ENCODE measurements at regions not wholly inside any gene's neighbourhood (a gene's known extent, or its start where the extent isn't known, plus 50 kb on each side); places are given as distances from the start of the nearest gene placed in this dataset.

DNA sequence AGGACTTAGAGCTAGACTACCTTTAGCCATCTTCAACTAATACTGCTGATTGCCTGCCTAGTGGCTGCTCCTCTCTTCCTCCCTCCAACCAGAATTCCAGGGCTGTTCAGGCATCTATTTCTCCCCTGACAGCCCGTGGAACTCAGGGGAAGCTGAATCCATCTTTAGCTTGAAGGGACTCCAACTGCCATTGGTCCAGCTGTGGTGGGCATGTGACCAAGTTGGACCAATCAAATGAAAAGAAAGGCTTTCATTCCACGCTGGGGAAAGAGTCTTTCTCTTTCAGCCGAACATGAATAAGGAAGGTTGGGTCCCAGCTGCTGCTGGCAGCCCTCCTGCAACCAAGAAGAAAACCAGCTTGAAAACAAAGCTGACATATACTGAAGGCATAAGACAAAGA, 168.5 kb upstream of the OBI1 start:
- H3K9me3 ChIP-seq (ENCODE audit: control insufficient read depth in 2 of 3, low read length in 3 of 3) = no peaks in the 10 kb centered on the region
- no peak overlapping the region for H3K4me3 ChIP-seq (ENCODE audit: low read length)
- H3K4me3 Mint-ChIP-seq = no peak overlapping the region
- no peaks in the 10 kb centered on the region for H3K27me3 ChIP-seq (ENCODE audit: control insufficient read depth in 2 of 2, insufficient read depth in 2 of 2, low read length in 2 of 2)
- H3K36me3 Mint-ChIP-seq = no peaks in the 10 kb centered on the region
- ChIA-PET POLR2A (no interaction called here), CTCF (no interaction called here)
- H3K4me1 Mint-ChIP-seq = no peaks in the 10 kb centered on the region
- peaks cover 2 to 24% (median 16%) of the 10 kb centered on the region in 5 donors for H3K27me3 Mint-ChIP-seq
- no peak overlapping the region for H3K27ac ChIP-seq (ENCODE audit: low read depth, low read length)
- no peak overlapping the region for H3K27ac Mint-ChIP-seq
- ATAC-seq (no peak), DNase-seq (no peak)
- intact Hi-C loops (cut with micrococcal nuclease) = no loop called here
- no peaks in the 10 kb centered on the region for H3K4me1 ChIP-seq (ENCODE audit: control insufficient read depth in 2 of 2, insufficient read depth in 2 of 2, low read length in 2 of 2)
- peaks cover 0 to 8% (median 0%) of the 10 kb centered on the region in 11 donors for H3K9me3 Mint-ChIP-seq
- H3K36me3 ChIP-seq (ENCODE audit: control insufficient read depth in 2 of 3, insufficient read depth in 3 of 3, low read length in 3 of 3) = no peaks in the 10 kb centered on the region

DNA sequence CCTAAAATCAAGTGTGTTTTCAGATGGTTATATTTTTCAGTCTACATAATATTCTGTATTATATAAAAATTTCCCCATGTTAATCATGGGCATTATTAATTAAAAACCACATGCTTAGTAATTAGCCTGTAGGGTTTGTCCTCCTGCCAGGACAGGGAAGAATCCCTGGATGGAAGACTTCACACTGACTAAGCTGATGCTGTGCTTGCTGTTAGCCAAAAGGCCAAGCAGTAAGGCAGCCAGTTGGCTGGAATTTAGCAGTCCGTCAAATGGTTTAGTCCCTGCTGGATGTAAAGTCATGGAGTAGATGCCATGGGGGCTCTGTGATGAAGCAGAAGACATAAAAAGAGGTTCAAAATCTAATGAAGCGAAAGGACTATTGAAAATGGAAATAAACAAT, 168.0 kb upstream of the OBI1 start:
- Mint-ChIP-seq H3K27ac (no peak overlapping the region), H3K4me3 (no peak overlapping the region), H3K27me3 (peaks cover 2 to 22% (median 16%) of the 10 kb centered on the region in 5 donors), H3K4me1 (no peaks in the 10 kb centered on the region), H3K36me3 (no peaks in the 10 kb centered on the region), H3K9me3 (peaks cover 0 to 8% (median 0%) of the 10 kb centered on the region in 11 donors)
- no peaks in the 10 kb centered on the region for H3K9me3 ChIP-seq (ENCODE audit: control insufficient read depth in 2 of 3, low read length in 3 of 3)
- H3K27ac ChIP-seq (ENCODE audit: low read depth, low read length) = no peak overlapping the region
- intact Hi-C loops (cut with micrococcal nuclease) = no loop called here
- no peaks in the 10 kb centered on the region for H3K36me3 ChIP-seq (ENCODE audit: control insufficient read depth in 2 of 3, insufficient read depth in 3 of 3, low read length in 3 of 3)
- ATAC-seq (no peak), DNase-seq (no peak)
- CTCF ChIA-PET = no interaction called here
- no peaks in the 10 kb centered on the region for H3K4me1 ChIP-seq (ENCODE audit: control insufficient read depth in 2 of 2, insufficient read depth in 2 of 2, low read length in 2 of 2)
- POLR2A ChIA-PET = no interaction called here
- no peaks in the 10 kb centered on the region for H3K27me3 ChIP-seq (ENCODE audit: control insufficient read depth in 2 of 2, insufficient read depth in 2 of 2, low read length in 2 of 2)
- no peak overlapping the region for H3K4me3 ChIP-seq (ENCODE audit: low read length)

GRCh38 chr13:78826312-78826711, 167.4 kb upstream of the OBI1 start:
- Mint-ChIP-seq H3K27ac (no peak overlapping the region), H3K27me3 (peaks cover 2 to 22% (median 16%) of the 10 kb centered on the region in 5 donors), H3K9me3 (peaks cover 0 to 8% (median 0%) of the 10 kb centered on the region in 11 donors), H3K36me3 (no peaks in the 10 kb centered on the region), H3K4me1 (no peaks in the 10 kb centered on the region), H3K4me3 (no peak overlapping the region)
- no peak for ATAC-seq
- no peak overlapping the region for H3K4me3 ChIP-seq (ENCODE audit: low read length)
- H3K27me3 ChIP-seq (ENCODE audit: control insufficient read depth in 2 of 2, insufficient read depth in 2 of 2, low read length in 2 of 2) = no peaks in the 10 kb centered on the region
- H3K27ac ChIP-seq (ENCODE audit: low read depth, low read length) = no peak overlapping the region
- DNase-seq = no peak
- intact Hi-C loops (cut with micrococcal nuclease) = no loop called here
- POLR2A ChIA-PET = no interaction called here
- no peaks in the 10 kb centered on the region for H3K36me3 ChIP-seq (ENCODE audit: control insufficient read depth in 2 of 3, insufficient read depth in 3 of 3, low read length in 3 of 3)
- H3K4me1 ChIP-seq (ENCODE audit: control insufficient read depth in 2 of 2, insufficient read depth in 2 of 2, low read length in 2 of 2) = no peaks in the 10 kb centered on the region
- CTCF ChIA-PET = no interaction called here
- no peaks in the 10 kb centered on the region for H3K9me3 ChIP-seq (ENCODE audit: control insufficient read depth in 2 of 3, low read length in 3 of 3)

DNA sequence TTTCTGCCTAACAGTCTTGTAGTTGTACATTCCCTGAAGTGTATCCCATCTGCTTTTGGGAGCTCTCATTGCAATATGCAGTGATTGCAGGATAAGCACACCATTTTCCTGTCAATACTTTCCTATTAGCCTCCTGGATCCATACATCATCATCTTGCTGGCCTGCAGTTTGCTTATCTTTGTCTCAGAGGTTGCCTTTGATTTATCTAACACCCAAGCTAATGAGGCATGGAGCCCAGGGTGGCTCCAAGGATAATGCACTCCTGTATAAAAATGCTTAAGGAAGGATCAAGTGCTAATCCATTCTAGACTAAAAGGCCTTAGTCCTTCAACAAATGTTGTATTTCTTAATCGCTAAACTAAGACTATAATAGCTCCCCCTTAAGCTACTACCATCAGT, 161.6 kb upstream of the OBI1 start:
- intact Hi-C loops (cut with micrococcal nuclease) = no loop called here
- no peaks in the 10 kb centered on the region for H3K36me3 ChIP-seq (ENCODE audit: control insufficient read depth in 2 of 3, insufficient read depth in 3 of 3, low read length in 3 of 3)
- CTCF ChIA-PET = no interaction called here
- POLR2A ChIA-PET = no interaction called here
- peaks cover 0 to 1% (median 0%) of the 10 kb centered on the region in 11 donors for H3K9me3 Mint-ChIP-seq
- no peaks in the 10 kb centered on the region for H3K4me1 Mint-ChIP-seq
- no peaks in the 10 kb centered on the region for H3K36me3 Mint-ChIP-seq
- no peak overlapping the region for H3K4me3 ChIP-seq (ENCODE audit: low read length)
- no peaks in the 10 kb centered on the region for H3K27me3 ChIP-seq (ENCODE audit: control insufficient read depth in 2 of 2, insufficient read depth in 2 of 2, low read length in 2 of 2)
- DNase-seq (no peak), ATAC-seq (no peak)
- H3K4me1 ChIP-seq (ENCODE audit: control insufficient read depth in 2 of 2, insufficient read depth in 2 of 2, low read length in 2 of 2) = no peaks in the 10 kb centered on the region
- H3K27ac ChIP-seq (ENCODE audit: low read depth, low read length) = no peak overlapping the region
- no peaks in the 10 kb centered on the region for H3K9me3 ChIP-seq (ENCODE audit: control insufficient read depth in 2 of 3, low read length in 3 of 3)
- no peak overlapping the region for H3K4me3 Mint-ChIP-seq
- no peak overlapping the region for H3K27ac Mint-ChIP-seq
- peaks cover 0 to 15% (median 12%) of the 10 kb centered on the region in 5 donors for H3K27me3 Mint-ChIP-seq

DNA sequence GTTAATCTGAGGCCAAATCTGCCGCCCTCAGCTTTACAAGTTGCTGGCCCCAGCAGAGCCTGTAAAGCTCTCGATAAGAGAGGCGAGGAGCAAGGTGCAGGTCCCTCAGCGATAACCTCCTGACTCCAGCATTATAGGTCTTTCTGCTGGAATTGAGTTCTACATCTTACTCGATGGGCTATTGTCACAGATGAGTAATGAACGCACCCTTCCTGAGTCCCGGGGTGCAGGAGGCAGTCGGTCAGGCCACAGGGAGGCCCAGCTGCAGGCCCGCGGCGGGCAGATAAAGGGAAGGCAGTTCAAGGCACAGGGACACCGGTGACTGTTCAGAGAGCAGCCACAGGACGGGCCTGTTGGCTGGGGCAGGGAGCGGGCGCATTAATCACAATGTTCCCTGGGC, 157.6 kb upstream of the OBI1 start:
- H3K4me1 Mint-ChIP-seq = peaks cover 0 to 2% (median 0%) of the 10 kb centered on the region in 7 donors
- H3K27ac Mint-ChIP-seq = no peak overlapping the region
- no peak for ATAC-seq
- no peak overlapping the region for H3K4me3 Mint-ChIP-seq
- intact Hi-C loops (cut with micrococcal nuclease) = no loop called here
- ChIA-PET POLR2A (no interaction called here), CTCF (no interaction called here)
- DNase-seq = no peak
- no peak overlapping the region for H3K4me3 ChIP-seq (ENCODE audit: low read length)
- H3K9me3 Mint-ChIP-seq = no peaks in the 10 kb centered on the region
- H3K36me3 ChIP-seq (ENCODE audit: control insufficient read depth in 2 of 3, insufficient read depth in 3 of 3, low read length in 3 of 3) = no peaks in the 10 kb centered on the region
- no peaks in the 10 kb centered on the region for H3K4me1 ChIP-seq (ENCODE audit: control insufficient read depth in 2 of 2, insufficient read depth in 2 of 2, low read length in 2 of 2)
- H3K9me3 ChIP-seq (ENCODE audit: control insufficient read depth in 2 of 3, low read length in 3 of 3) = no peaks in the 10 kb centered on the region
- no peaks in the 10 kb centered on the region for H3K27me3 ChIP-seq (ENCODE audit: control insufficient read depth in 2 of 2, insufficient read depth in 2 of 2, low read length in 2 of 2)
- no peak overlapping the region for H3K27ac ChIP-seq (ENCODE audit: low read depth, low read length)
- H3K36me3 Mint-ChIP-seq = no peaks in the 10 kb centered on the region
- H3K27me3 Mint-ChIP-seq = peaks cover 0 to 18% (median 16%) of the 10 kb centered on the region in 5 donors

DNA sequence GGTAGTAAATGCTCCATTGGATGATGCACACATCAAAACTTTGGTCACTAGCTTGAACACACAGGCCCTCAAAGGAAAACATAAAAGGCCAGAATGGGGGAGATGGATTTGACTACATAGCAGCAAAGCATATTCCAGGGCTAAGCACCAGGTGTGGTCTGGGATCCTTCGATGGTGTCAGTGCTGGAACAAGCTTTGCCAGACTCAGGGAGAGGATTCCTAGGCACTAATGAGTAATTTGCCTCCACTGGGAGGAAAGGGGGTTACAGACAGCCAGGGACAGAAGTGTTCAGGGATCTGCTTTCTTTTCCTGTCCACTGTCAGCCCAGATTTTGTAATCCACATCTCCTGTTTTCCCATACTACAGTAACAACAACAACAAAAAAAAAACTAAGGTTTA, 157.2 kb upstream of the OBI1 start:
- no peak for ATAC-seq
- H3K4me3 Mint-ChIP-seq = no peak overlapping the region
- no peak for DNase-seq
- no peaks in the 10 kb centered on the region for H3K4me1 ChIP-seq (ENCODE audit: control insufficient read depth in 2 of 2, insufficient read depth in 2 of 2, low read length in 2 of 2)
- H3K36me3 ChIP-seq (ENCODE audit: control insufficient read depth in 2 of 3, insufficient read depth in 3 of 3, low read length in 3 of 3) = no peaks in the 10 kb centered on the region
- intact Hi-C loops (cut with micrococcal nuclease) = no loop called here
- ChIA-PET POLR2A (no interaction called here), CTCF (no interaction called here)
- no peaks in the 10 kb centered on the region for H3K9me3 ChIP-seq (ENCODE audit: control insufficient read depth in 2 of 3, low read length in 3 of 3)
- H3K27ac ChIP-seq (ENCODE audit: low read depth, low read length) = no peak overlapping the region
- H3K9me3 Mint-ChIP-seq = no peaks in the 10 kb centered on the region
- no peaks in the 10 kb centered on the region for H3K36me3 Mint-ChIP-seq
- no peaks in the 10 kb centered on the region for H3K27me3 ChIP-seq (ENCODE audit: control insufficient read depth in 2 of 2, insufficient read depth in 2 of 2, low read length in 2 of 2)
- H3K4me1 Mint-ChIP-seq = peaks cover 0 to 2% (median 0%) of the 10 kb centered on the region in 7 donors
- H3K27ac Mint-ChIP-seq = no peak overlapping the region
- H3K4me3 ChIP-seq (ENCODE audit: low read length) = no peak overlapping the region
- peaks cover 0 to 22% (median 15%) of the 10 kb centered on the region in 5 donors for H3K27me3 Mint-ChIP-seq

- DNase-seq (no peak), ATAC-seq (no peak)
- Histone ChIP-seq H3K27ac (ENCODE audit: low read depth, low read length) (no peak overlapping the region), H3K4me1 (ENCODE audit: control insufficient read depth in 2 of 2, insufficient read depth in 2 of 2, low read length in 2 of 2) (no peaks in the 10 kb centered on the region), H3K36me3 (ENCODE audit: control insufficient read depth in 2 of 3, insufficient read depth in 3 of 3, low read length in 3 of 3) (no peaks in the 10 kb centered on the region), H3K27me3 (ENCODE audit: control insufficient read depth in 2 of 2, insufficient read depth in 2 of 2, low read length in 2 of 2) (no peaks in the 10 kb centered on the region), H3K4me3 (ENCODE audit: low read length) (no peak overlapping the region), H3K9me3 (ENCODE audit: control insufficient read depth in 2 of 3, low read length in 3 of 3) (no peaks in the 10 kb centered on the region)
- Mint-ChIP-seq H3K27me3 (peaks cover 0 to 26% (median 10%) of the 10 kb centered on the region in 5 donors), H3K9me3 (peaks cover 0 to 2% (median 0%) of the 10 kb centered on the region in 11 donors), H3K27ac (no peak overlapping the region), H3K4me3 (no peak overlapping the region), H3K36me3 (no peaks in the 10 kb centered on the region), H3K4me1 (no peaks in the 10 kb centered on the region)
- CTCF ChIA-PET = no interaction called here
- intact Hi-C loops (cut with micrococcal nuclease) = no loop called here
- POLR2A ChIA-PET = no interaction called here
These were observed 147.5 kb upstream of the OBI1 start for GRCh38 chr13:78806457-78806856.

All from naive thymus-derived CD4-positive, alpha-beta T cell (primary cell).